Mononuclear cell (primary cell): ENCODE measurements at regions not wholly inside any gene's neighbourhood (a gene's known extent, or its start where the extent isn't known, plus 50 kb on each side); places are given as distances from the start of the nearest gene placed in this dataset.
A peak's percentile ranks its signal among the peaks of the same experiment; 100 is the strongest.
"Not testable (repeated sequence)": the region's sequence is repeated elsewhere in the genome, so short reads cannot be mapped to it uniquely, and the experiment has no call there.

Source experiments
- H3K27me3 ChIP-seq: 2 replicates; pipeline ENCODE4 v1.6.0; 2011; ENCODE audit warnings: low read length, control low read depth; ENCODE audit not compliant: insufficient read depth
- H3K4me1 ChIP-seq: 2 replicates; pipeline ENCODE4 v1.5.1; 2011; ENCODE audit warnings: mild to moderate bottlenecking, low read length, control low read depth; ENCODE audit not compliant: insufficient read depth
- H3K4me3 ChIP-seq: 2 replicates; pipeline ENCODE4 v1.5.1; 2011; ENCODE audit warnings: mild to moderate bottlenecking, low read length, moderate library complexity
- H3K9me3 ChIP-seq: 2 replicates; pipeline ENCODE4 v1.5.1; 2011; ENCODE audit warnings: low read depth, mild to moderate bottlenecking, control low read depth, low read length

DNA sequence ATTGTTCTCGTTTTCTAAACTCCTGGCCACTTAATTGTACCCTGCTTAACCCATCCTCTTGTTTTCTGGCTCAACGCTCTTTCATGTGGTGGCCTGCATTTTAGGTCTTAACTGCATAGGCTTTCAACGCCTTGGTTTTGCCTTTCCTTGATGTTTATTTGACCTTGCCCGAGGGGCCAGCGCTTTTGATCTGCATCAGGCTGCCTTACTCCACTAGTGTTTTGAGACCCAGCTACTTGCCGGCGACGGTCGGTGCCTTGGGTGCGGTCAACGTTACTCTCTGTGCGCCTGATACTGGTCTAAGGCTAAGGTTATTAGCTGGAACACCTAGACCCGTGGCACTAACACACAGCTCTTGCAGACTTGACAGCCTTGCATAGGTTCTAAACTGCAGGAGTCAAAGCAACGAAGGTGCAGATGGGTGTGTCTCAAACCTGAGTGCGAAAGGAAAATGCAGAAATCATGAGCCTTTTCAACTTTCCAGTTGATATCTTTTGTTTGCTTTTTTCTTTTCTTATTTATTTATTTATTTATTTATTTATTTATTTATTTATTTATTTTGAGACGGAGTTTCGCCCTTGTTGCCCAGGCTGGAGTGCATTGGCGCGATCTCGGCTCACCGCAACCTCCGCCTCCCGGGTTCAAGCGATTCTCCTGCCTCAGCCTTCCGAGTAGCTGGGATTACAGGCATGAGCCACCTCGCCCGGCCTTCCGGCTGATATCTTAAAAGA is 138.8 kb downstream of the HFE start:
- no peaks in the 10 kb centered on the region for H3K9me3 ChIP-seq
- no peak overlapping the region for H3K4me3 ChIP-seq
- peaks cover 28% of the 10 kb centered on the region for H3K4me1 ChIP-seq
- no peaks in the 10 kb centered on the region for H3K27me3 ChIP-seq

DNA sequence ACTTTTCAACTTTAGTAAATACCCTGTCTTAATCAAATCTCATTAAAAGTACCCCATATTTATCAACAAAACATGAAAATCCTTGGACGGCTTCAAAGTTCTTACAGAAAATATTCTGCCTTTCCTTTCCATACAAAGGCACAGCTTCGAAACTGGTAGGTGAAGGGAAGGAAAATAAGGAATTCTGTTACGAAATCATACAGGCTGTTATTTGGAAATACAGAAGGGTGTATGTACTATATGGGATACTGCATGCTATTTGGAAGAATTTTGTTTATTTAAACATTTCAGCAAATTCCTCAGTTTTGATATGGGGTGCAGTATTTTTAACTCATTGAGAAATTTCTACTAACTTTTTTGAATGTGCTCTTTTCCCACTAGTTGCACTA is 138.4 kb upstream of the BTN3A2 start:
- no peak overlapping the region for H3K4me3 ChIP-seq
- H3K4me1 ChIP-seq, result peaks cover 34% of the 10 kb centered on the region
- H3K9me3 ChIP-seq, result no peaks in the 10 kb centered on the region
- H3K27me3 ChIP-seq, result no peaks in the 10 kb centered on the region

DNA sequence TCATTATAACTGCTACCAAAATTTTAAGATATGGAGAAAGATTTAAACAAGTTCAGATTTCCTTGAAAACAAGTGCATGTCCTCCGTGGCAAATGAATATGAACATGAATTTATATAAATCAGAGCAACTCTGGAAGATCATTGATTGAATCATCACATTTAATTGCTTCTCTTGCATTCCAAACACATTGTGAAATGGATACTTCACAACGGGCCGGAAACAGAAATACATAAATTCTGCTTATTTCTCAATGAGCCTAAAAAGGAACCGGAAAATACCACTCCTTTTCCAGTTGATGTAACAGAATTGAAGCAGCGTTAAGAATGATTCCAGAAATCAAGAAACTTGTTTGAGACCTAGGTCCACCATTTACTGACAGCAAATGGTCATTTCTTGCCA is 134.6 kb upstream of the BTN3A2 start:
- no peaks in the 10 kb centered on the region for H3K9me3 ChIP-seq
- H3K4me1 ChIP-seq, result peaks cover 28% of the 10 kb centered on the region
- no peaks in the 10 kb centered on the region for H3K27me3 ChIP-seq
- H3K4me3 ChIP-seq, result no peak overlapping the region

DNA sequence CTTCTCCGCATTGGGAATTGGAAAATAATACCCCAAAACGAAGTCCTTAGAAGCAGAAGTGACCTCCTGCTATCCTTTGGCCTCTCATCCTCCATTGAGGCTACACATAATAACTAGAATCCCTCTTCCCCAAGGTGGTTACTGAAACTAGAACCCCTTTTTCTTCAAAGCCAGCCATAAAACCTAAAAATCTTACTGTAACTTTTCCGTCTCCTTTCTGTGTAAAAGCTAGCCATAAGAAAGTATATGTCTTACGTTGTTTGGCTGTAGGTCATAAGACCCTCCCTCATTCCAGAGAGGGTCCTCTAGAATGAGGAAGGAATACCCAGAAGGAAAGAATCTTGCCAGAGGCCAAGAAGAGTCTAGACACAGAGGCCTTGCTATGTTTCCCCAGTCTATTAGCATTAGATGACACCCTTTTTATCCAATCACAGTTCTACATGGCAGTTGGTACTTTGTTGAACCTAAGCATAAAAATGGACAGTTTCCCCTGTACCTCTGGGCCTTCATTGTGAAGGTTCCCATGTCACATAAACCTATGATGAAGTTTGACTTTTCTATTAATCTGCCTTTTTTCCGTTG is 133.9 kb upstream of the BTN3A2 start:
- Histone ChIP-seq H3K4me1 (peaks cover 30% of the 10 kb centered on the region), H3K4me3 (no peak overlapping the region), H3K27me3 (no peaks in the 10 kb centered on the region), H3K9me3 (no peaks in the 10 kb centered on the region)

DNA sequence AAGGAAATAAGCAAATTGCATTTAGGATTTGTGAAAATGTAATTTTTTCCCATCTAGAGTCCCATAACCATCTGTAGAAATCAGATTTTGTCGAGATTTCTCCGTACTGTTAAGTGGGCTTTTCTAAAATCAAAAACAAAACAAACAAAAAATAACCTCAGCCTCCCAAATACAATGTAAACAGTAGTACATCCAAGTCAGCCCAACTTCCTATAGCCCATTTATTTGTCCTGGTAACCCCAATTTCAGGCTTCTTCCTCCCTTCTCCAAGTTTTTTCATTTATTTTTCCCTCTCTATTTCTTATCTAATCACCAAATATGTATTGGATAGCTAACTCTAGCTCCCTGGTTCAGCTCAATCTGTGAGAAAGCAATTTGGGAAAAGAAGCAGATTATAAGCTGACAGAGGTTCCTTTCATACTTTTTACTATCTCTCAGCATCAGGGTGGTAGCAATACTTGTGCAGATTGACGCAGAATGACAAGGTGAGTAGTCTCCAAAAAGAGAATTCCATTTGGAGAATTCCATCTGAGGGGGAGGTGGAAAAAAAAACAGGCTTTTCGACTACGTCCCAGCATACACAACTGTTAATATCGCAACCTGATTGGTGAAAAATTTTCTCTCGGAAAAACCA is 132.6 kb upstream of the BTN3A2 start:
- H3K4me1 ChIP-seq, result peaks cover 30% of the 10 kb centered on the region
- H3K27me3 ChIP-seq, result no peaks in the 10 kb centered on the region
- no peaks in the 10 kb centered on the region for H3K9me3 ChIP-seq
- peak overlapping the region; percentile 60 for H3K4me3 ChIP-seq

DNA sequence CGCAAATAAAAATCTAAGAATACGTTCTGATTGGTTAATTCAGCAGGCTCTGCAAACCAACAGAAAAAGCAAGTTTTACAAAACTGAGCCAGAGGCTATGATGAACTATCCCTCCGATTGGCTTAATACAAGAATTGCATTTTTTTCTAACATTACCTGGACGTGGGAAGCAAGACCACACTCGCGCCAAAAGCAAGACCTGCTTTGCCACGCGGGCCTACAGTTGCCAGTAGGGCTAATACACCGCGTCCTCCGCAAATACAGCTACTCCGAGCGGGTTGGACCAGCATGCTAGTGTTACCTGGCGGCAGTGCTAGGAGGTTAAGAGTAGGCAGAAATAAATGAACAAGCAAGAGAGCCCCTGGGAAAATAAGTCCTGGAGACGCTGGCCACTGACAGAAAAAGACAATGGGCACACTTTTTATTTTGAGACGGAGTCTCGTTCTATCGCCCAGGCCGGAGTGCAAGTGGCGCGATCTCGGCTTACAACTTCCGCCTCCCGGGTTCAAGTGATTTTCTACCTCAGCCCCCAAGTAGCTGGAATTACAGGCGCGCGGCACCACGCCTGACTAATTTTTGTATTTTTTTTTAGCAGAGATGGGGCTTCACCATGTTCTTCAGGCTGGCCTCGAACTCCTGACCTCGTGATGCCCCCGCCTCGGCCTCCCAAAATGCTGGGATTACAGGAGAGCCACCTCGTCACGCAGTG is 131.9 kb upstream of the BTN3A2 start:
- Histone ChIP-seq H3K4me1 (peaks cover 30% of the 10 kb centered on the region), H3K9me3 (no peaks in the 10 kb centered on the region), H3K27me3 (no peaks in the 10 kb centered on the region), H3K4me3 (peak overlapping the region; percentile 60)

DNA sequence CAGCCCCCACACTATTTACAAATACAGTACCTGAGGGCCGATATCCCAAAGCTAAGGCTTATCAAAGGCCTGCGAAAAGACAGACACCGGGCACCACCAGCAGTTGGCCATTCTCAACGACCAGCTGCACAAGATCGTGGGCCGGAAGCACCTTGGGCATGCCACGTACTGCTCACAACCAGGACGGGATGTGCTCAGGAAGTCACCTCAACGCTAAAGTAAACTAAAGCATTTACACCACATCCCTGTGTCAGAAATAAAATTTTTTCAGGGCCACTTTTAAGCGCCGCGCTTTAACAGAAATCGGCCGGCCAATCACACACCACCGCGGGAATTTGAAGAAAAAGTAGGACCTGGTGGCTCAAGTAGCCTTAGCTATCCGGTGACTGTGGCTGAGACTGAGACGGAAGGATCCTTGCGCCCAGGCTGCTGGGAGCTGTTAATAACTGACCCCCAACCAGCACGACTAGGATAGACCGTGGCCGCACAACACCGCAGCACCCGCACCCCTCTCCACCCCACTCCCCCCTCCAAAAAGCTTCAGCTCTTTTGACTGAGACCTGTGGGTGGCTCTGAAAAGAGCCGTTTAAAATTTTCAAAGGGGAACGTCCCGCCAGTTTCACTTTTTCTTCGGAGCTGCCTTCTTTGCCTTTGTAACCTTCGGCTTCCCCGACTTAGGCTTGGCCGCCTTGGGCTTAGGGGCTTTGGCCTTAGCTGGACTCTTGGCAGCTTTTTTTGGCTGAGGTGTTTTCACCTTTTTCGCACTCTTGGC is 131.2 kb upstream of the BTN3A2 start:
- peaks cover 30% of the 10 kb centered on the region for H3K4me1 ChIP-seq

DNA sequence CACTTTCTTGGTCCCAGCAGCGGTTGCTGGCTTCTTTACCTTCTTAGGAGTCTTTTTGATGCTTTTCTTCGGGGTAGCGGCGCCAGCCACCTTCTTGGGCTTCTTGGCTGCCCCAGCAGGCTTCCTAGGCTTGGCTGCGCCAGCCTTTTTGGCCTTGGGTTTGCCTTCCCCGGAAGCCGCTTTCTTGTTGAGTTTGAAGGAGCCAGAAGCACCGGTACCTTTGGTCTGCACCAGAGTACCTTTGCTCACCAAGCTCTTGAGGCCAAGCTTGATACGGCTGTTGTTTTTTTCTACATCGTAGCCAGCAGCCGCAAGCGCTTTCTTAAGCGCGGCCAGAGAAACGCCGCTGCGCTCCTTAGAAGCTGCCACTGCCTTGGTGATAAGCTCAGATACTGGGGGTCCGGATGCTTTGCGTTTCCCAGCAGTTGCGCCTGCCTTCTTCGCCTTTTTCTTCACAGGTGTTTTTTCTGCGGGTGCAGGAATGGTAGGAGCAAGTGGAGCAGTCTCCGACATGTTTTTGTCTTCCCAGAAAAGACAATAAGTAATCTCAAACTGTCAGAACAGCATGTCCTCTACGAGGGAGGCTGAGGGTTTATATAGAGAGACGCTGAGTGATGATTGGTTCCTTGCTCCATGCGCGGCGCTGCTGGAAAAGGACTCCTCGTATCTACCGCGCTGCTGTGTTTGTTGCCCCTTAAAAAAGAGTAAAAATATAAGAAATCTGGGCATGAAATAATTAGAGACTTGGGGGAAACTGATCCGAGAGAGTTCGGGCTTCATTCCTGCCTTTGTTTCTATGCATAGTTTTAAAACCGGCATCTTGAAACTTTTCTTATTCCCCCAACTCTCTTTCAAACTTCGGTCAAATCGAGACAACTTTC is 130.3 kb upstream of the BTN3A2 start:
- Histone ChIP-seq H3K4me3 (peak overlapping the region; percentile 60), H3K27me3 (no peaks in the 10 kb centered on the region), H3K4me1 (peaks cover 31% of the 10 kb centered on the region), H3K9me3 (no peaks in the 10 kb centered on the region)

More for the DNA sequence above, 131.2 kb upstream of the BTN3A2 start:
- H3K9me3 ChIP-seq, result no peaks in the 10 kb centered on the region
- peak overlapping the region; percentile 60 for H3K4me3 ChIP-seq
- H3K27me3 ChIP-seq, result no peaks in the 10 kb centered on the region

DNA sequence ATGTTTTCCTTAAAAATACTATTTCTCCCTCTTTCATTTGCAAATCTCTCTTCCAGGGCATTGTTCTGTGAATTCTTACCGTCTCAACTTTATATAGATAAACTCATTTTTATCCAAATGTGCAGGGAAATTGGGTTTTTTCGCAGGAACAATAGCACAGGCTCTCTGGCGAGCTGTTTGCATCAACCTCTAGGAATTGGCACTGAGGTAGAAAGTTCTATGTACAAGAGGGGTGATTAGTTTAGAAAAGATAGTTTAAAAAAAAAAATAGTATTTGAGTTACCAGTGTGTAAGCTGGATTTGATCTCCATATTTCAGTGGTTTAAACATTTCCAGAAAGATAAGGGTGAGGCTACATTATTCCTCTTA is 129.7 kb upstream of the BTN3A2 start:
- peaks cover 35% of the 10 kb centered on the region for H3K4me1 ChIP-seq
- H3K27me3 ChIP-seq, result no peaks in the 10 kb centered on the region
- no peaks in the 10 kb centered on the region for H3K9me3 ChIP-seq
- peak overlapping the region; percentile 60 for H3K4me3 ChIP-seq

DNA sequence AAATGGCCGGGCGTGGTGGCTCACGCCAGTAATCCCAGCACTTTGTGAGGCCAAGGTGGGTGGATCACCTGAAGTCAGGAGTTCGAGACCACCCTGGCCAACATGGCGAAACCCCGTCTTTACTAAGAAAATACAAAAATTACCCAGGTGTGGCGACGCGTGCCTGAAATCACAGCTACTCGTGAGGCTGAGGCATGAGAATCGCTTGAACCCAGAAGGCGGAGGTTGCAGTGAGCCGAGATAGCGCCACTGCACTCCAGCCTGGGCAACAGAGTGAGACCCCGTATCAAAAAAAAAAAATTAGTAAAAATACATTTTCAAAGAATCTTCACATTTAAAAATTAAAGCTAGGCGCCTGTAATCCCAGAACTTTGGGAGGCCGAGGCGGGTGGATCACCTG is 125.6 kb upstream of the BTN3A2 start:
- not testable (repeated sequence) for H3K9me3 ChIP-seq, H3K27me3 ChIP-seq, H3K4me3 ChIP-seq
- peaks cover 15% of the 10 kb centered on the region for H3K4me1 ChIP-seq

DNA sequence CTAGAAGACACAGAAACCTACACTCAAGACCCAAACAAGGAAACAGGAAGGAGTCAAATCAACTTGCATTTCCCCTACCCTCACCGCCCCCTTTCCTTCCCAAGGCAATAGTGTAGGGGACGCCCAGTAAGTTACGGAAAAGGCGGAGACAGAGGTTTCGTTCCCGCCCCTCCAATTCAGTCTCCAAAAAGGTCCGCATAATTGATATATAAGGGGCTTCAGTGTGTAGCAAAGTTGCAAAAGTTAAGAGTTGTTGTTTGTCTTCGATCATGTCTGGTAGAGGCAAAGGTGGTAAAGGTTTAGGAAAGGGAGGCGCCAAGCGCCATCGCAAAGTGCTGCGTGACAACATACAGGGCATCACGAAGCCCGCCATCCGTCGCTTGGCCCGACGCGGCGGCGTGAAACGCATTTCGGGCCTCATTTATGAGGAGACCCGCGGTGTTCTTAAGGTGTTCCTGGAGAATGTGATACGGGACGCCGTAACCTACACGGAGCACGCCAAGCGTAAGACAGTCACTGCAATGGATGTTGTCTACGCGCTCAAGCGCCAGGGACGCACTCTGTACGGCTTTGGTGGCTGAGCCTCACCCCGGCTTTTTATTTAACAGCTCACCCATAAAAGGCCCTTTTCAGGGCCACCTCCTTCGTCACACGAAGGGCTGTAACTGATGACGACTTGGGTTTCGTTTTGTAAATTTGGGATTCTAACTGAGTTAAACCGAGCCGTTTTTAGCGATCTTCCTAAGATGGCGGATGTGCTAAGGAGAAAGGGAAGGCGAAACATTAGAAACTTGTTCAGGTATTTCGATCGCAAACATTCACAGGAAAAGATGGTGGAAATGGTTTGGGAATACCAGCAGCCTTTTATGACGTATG is 124.6 kb upstream of the BTN3A2 start:
- Histone ChIP-seq H3K9me3 (no peaks in the 10 kb centered on the region), H3K4me1 (peaks cover 14% of the 10 kb centered on the region), H3K4me3 (peak overlapping the region; percentile 60), H3K27me3 (no peaks in the 10 kb centered on the region)

DNA sequence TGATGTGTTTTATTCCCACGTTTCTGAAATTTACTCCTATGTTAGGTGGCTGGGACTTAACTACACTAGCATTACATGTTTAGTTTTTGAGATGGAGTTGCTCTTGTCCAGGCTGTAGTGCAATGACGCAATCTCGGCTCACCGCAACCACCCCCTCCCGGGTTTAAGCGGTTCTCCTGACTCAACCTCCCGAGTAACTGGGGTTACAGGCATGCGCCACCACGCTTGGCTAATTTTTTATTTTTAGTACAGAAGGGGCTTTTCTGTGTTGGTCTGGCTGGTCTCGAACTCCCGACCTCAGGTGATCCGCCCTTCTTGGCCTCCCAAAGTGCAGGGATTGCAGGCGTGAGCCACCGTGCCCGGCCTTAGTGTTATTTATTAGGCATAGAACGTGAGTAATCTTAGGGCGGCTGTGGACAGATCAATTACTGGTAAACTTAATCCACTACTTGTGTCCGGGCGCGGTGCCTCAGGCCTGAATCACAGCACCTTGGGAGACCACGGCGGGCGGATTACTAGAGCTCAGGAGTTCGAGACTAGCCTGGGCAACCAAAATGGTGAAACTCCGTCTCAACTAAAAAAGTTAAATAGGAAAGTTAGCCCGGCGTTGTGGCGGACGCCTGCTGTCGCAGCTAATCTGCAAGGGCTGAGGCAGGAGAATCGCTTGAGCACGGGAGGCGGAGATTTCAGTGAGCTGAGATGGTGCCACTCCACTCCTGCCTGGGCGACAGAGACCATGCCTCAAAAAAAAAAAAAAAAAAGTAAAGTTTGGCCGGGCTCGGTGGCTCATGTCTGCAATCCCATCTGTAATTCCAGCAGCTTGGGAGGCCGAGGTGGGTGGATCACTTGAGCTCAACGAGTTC is 123.7 kb upstream of the BTN3A2 start:
- peaks cover 11% of the 10 kb centered on the region for H3K4me1 ChIP-seq
- H3K4me3 ChIP-seq, result peak overlapping the region; percentile 60
- H3K27me3 ChIP-seq, result no peaks in the 10 kb centered on the region
- no peaks in the 10 kb centered on the region for H3K9me3 ChIP-seq

DNA sequence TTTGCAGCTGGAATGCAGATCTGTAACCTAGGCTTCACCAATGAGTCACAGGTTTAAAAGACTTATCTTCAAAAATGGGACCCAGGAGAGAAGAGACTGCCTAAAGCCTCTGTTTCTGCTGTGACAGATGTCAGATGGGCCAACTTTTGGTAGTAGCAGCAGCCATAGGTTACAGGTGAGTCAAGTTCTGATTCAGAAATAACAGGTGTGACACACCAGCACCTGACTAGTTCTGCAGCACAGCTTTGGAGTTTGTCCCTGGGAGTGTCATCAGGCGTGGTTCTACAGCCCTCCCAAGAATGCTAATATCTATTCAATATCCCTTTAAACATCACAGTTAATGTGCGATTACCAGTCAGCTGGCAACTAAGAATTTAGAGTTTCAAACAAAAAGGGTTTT is 121.9 kb upstream of the BTN3A2 start:
- Histone ChIP-seq H3K4me1 (peaks cover 11% of the 10 kb centered on the region), H3K27me3 (no peaks in the 10 kb centered on the region), H3K9me3 (no peaks in the 10 kb centered on the region), H3K4me3 (no peak overlapping the region)
